ENCODE measurements at regions not wholly inside any gene's neighbourhood (a gene's known extent, or its start where the extent isn't known, plus 50 kb on each side); places are given as distances from the start of the nearest gene placed in this dataset.
"Not testable (repeated sequence)": the region's sequence is repeated elsewhere in the genome, so short reads cannot be mapped to it uniquely, and the experiment has no call there.

GRCh38 chr6:86489042-86489441 is 448.3 kb upstream of the HTR1E start:
- TF ChIP-seq POLR2A, CTCF (IDR thresholded peaks at IDR 0.05): not testable (repeated sequence)
